ENCODE measurements at regions not wholly inside any gene's neighbourhood (a gene's known extent, or its start where the extent isn't known, plus 50 kb on each side); places are given as distances from the start of the nearest gene placed in this dataset.

DNA sequence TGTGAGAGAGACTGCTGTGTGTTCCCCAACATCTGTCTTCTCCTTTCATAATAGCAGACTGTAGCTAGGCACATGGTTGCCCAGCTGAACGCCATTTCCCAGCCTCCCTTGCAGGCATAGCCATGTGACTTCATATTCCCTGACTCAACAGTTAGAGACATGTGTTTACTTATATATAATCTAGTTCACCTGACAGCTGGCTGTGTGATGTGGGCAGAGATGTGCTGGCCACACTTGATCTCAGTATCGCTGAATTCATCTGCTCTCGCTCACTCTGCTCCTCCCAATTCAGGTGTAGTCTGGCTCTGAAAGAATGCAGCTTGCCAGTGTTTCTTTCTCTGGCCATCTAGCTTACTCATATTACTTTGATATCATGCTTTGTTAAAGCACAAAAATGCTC, 52.3 kb upstream of the SEC11C start:
- DNase-seq (ENCODE audit: low spot score) = no peak

All from umbilical cord (tissue), 1 donor.